ENCODE measurements at regions not wholly inside any gene's neighbourhood (a gene's known extent, or its start where the extent isn't known, plus 50 kb on each side); places are given as distances from the start of the nearest gene placed in this dataset.
"Not testable (repeated sequence)": the region's sequence is repeated elsewhere in the genome, so short reads cannot be mapped to it uniquely, and the experiment has no call there.

GRCh38 chr7:146057958-146058357, 58.6 kb upstream of the CNTNAP2 start:
- DNase-seq, result no peak

GRCh38 chr7:146054909-146055308, 61.7 kb upstream of the CNTNAP2 start:
- DNase-seq, result peak in 1 of 2 experiments; percentile 4

- DNase-seq, result no peak
Observed at GRCh38 chr7:146053492-146053891, 63.1 kb upstream of the CNTNAP2 start.

DNA sequence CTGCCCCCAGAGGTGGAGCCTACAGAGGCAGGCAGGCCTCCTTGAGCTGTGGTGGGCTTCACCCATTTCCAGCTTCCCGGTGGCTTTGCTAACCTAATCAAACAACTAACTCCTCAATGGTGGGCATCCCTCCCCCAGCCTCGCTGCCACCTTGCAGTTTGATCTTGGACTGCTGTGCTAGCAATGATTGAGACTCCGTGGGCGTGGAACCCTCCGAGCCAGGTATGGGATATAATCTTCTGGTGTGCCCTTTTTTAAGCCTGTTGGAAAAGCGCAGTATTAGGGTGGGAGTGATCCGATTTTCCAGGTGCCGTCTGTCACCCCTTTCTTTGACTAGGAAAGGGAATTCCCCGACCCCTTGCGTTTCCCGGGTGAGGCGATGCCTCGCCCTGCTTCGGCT, 73.3 kb upstream of the CNTNAP2 start:
- not testable (repeated sequence) for DNase-seq

- DNase-seq, result no peak
Observed at GRCh38 chr7:146028251-146028750, 88.3 kb upstream of the CNTNAP2 start.

DNA sequence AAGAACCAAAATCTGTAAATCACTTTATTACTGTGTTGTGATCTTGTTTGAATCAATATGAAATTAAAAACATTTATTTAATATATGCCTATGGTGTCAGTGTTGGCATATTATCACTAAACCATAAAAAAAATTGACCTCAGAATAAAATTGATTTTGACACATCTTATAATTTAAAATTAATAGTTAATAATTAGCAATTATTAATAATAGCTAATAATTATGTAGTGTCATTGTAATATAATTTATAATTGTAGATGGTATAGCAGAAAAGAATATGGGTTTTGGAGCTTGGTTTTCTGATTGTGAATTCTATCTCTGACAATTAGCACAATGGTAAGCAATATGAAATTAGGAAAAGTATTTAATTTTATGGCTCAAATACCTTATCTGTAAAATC, 89.4 kb upstream of the CNTNAP2 start:
- DNase-seq, result no peak

- no peak for DNase-seq
Observed at GRCh38 chr7:146022776-146023175, 93.8 kb upstream of the CNTNAP2 start.

DNA sequence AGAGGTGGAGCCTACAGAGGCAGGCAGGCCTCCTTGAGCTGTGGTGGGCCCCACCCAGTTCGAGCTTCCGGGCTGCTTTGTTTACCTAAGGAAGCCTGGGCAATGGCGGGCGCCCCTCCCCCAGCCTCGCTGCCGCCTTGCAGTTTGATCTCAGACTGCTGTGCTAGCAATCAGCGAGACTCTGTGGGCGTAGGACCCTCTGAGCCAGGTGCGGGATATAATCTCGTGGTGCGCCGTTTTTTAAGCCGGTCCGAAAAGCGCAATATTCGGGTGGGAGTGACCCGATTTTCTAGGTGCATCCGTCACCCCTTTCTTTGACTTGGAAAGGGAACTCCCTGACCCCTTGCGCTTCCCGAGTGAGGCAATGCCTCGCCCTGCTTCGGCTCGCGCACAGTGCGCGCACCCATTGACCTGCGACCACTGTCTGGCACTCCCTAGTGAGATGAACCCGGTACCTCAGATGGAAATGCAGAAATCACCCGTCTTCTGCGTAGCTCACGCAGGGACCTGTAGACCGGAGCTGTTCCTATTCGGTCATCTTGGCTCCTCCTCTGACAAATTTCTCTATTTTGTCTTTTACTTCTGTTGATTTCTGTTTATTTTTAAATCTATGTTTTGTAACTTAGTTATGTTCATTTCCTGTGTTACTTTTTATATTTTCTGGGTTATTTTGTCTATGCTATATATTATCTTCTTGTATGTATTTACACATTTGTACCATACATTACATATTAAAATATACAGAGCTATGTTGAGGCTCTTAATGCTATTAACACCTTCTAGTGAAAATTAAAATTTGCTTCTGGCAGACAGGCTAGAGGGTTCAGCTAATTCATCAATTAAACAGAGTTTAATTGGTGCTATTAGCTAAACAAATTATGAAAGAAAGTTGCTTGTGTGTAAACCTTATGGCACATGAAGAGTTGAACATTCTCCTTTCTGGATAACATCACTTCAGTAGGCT, 97.3 kb upstream of the CNTNAP2 start:
- not testable (repeated sequence) for DNase-seq

GRCh38 chr7:146017366-146017765, 99.2 kb upstream of the CNTNAP2 start:
- not testable (repeated sequence) for DNase-seq

DNA sequence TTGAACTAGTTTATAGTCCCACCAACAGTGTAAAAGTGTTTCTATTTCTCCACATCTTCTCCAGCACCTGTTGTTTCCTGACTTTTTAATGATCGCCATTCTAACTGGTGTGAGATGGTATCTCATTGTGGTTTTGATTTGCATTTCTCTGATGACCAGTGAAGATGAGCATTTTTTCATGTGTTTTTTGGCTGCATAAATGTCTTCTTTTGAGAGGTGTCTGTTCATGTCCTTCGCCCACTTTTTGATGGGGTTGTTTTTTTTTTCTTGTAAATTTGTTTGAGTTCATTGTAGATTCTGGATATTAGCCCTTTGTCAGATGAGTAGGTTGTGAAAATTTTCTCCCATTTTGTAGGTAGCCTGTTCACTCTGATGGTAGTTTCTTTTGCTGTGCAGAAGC, 102.4 kb upstream of the CNTNAP2 start:
- not testable (repeated sequence) for DNase-seq

GRCh38 chr7:146008293-146008692, 108.3 kb upstream of the CNTNAP2 start:
- DNase-seq, result no peak

- no peak for DNase-seq
Observed at GRCh38 chr7:146004805-146005204, 111.8 kb upstream of the CNTNAP2 start.

DNA sequence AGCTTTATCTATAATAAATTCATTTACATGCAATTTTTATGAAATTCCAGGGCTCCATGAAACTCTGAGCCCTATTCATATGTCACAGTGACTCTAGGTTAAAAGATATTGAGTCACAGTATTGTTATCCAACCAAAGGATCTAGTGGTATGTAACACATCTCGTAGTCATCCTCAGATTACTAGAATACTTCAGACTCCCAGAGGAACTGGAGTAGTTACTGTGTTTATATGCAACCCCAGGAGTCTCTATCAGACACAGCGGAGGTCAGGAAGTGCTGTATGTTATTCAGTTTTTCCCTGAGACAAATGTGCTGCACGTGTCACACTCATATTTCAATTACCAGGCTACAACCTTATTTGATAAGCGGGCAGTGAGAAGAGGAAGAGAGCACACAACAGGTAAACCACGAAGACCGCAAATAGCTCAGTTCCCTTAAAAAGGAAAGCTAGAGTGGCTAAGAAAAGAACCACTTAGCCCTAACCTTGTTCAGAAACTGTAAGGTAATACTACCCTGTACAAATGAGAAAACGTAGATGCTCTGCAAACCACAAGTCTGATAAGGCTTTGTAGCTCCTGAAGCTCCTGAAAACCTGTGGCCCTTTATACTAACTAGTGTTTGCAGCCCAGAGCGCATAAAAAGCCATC, 114.0 kb upstream of the CNTNAP2 start:
- DNase-seq, result no peak

DNA sequence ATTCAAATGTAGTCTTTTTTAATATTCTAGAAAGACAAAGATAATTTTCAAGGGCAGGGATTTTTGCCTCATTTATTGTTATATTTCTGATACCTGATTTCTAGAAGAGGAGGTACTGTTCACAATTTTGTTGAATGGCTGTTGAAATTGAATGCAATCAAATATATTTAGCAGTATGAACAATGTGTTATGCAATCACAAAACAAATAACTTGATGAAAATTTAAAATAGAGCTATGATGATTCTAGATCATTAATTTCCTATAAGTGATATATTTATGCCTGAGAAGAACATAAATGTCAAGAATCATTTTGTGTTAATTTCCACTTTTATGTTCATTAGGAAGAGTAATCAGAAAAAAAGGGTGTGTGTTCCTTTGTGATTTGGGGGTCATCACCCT, 114.6 kb upstream of the CNTNAP2 start:
- no peak for DNase-seq

GRCh38 chr7:146000882-146001281, 115.7 kb upstream of the CNTNAP2 start:
- no peak for DNase-seq

- DNase-seq, result no peak
Observed at GRCh38 chr7:145989469-145989868, 127.1 kb upstream of the CNTNAP2 start.

DNA sequence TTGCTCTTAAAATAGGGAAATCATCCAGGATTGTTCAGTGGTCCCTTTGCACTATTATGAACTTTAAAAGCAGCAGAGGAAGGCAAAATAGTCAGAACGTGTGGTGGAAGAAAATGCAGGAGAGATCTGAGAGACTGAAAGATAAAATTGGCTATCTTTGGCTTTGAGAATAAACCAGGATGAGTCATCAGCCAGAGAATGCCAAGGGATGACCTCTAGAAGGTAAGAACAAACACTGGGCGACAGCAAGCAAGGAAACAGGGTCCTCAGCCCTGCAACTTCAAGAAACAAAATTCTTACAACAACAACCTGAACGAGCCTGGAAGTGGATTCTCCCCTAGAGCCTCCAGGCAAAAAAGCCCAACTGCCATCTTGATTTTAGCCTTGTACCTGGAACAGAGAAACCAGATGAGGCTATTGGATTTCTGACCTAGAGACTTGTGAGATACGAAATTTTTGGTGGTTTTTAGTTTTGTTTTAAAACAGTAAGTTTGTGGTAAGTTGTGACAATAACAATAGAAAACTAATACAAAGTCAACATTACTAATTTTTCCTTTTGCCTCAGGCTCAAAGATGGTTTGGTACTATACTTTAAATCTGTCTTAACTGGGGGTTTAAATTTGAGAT, 130.2 kb upstream of the CNTNAP2 start:
- DNase-seq, result no peak

- peak; percentile 94 to 99 for DNase-seq
Observed at GRCh38 chr7:145978769-145979168, 137.8 kb upstream of the CNTNAP2 start.

DNA sequence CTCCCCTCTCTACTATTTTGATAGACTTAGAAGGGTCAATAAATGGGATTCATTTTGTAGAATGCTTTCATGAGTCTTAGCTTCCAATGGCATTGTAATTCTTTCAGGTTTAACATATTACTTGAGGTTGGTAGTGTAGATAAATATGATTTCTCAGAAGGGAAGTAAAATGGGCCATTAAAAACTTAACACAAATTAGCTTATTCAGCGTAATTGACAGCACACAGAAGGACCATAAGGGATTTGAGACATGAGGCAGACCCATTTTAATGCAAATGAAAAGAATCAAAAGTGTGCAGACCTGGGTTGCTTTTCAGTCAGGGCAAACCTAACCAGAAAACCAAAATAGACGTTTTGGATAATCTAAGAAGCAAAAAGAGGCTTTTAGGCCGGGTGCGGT, 156.6 kb upstream of the CNTNAP2 start:
- DNase-seq, result no peak

- DNase-seq, result no peak
Observed at GRCh38 chr7:145957160-145957890, 159.3 kb upstream of the CNTNAP2 start.

DNA sequence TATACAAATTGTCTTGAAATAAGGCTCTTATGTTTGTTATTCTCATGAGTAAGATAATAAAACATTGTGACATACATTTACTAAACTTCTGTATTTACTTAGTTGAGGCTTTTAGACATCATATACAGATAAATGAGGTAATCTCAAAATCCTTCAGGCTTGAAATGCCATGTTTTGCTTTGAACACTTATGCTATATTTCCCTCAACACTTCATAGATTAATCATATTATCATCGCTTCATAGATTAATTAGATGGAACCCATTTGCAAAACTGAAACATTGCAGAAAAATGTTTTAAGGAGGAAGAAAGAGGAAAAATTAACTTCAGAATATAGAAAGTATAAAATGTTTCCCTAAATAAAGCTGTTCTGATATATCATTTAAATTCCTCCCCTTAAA, 165.0 kb upstream of the CNTNAP2 start:
- DNase-seq, result no peak

DNA sequence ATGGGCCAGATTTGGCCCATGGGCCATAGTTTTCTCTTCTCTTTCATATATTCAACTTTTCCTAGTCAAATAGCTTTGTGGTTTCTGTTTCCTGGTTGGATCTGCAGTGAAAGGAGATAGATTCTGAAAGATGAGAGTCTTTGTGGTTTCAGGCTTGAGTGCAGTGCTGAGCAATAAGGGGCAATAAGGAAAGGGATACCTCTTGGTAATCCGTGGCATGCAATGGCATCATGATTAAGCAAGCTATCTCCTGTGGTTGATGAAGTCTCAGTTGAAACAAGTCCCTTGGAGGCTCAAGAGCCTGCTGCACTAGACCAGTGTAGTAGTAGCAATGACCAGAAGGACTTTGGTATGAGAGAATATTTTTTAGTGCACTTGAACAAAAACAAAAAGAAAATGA, 187.7 kb upstream of the CNTNAP2 start:
- DNase-seq, result no peak

GRCh38 chr7:145919712-145920111, 196.9 kb upstream of the CNTNAP2 start:
- DNase-seq, result no peak

Measured in NCI-H2081 (cell line).